SW 1271 (cell line): ENCODE measurements at regions not wholly inside any gene's neighbourhood (a gene's known extent, or its start where the extent isn't known, plus 50 kb on each side); places are given as distances from the start of the nearest gene placed in this dataset.
"Not testable (repeated sequence)": the region's sequence is repeated elsewhere in the genome, so short reads cannot be mapped to it uniquely, and the experiment has no call there.

Experiments used
- DNase-seq, 2 experiments: peaks; one replicate each; lab custom pipeline; 2025; lab: John Stamatoyannopoulos, UW

DNA sequence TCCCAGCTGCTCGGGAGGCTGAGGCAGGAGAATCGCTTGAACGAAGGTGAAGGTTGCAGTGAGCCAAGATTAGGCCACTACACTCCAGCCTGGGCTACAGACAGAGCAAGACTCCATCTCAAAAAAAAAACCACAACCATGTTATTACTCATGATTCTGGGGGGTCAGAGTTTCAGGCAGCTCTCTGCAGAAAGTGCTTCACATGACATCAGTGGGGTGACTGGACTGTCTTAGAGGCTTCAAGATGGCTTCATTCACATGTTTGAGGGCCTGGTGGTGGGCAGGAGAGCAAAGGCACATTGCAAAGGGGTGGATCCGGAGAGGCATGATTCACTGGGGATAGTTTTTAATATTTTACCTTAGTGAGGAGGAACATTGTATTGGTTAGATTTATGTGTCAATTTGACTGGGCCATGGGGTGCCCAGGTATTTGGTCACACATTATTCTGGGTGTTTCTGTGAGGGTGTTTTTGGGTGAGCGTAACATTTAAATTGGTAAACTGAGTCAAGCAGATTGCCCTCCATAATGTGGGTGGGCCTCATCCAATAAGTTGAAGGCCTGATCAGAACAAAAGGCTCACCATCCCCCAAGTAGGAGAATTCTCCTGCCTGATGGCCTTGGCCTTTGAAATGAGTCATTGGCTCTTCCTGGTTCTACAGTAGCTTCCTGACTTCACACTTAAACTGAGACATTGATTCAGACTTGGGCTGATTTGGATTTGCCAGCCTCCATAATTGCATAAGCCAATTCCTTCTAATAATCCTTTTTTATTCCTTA is 109.8 kb downstream of the GOSR1 start:
- peak in 1 of 2 experiments; percentile 5 for DNase-seq

DNA sequence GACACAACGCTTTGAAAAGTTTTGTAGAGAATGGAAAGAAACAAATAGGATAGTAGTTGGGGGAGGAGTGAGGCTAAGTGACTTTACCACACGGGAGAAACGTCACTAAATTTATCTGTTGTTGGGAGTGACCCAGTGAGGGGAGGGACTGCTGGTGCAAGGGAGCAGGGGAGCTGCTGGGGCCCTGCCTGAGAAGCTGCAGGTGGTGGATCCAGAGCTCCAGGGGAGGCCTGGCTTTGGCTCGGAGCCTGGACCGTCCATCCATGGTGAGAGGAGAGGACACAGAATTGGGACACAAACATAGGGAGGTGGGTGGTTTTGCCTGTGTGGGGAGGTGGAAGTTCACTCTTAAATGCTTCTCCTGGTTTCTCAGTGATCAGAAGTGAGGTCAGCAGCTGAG is 107.6 kb downstream of the GOSR1 start:
- DNase-seq: no peak

GRCh38 chr17:30580916-30581315 is 103.7 kb downstream of the GOSR1 start:
- no peak for DNase-seq

- DNase-seq: no peak
Observed at GRCh38 chr17:30579610-30580315, 102.6 kb downstream of the GOSR1 start.

DNA sequence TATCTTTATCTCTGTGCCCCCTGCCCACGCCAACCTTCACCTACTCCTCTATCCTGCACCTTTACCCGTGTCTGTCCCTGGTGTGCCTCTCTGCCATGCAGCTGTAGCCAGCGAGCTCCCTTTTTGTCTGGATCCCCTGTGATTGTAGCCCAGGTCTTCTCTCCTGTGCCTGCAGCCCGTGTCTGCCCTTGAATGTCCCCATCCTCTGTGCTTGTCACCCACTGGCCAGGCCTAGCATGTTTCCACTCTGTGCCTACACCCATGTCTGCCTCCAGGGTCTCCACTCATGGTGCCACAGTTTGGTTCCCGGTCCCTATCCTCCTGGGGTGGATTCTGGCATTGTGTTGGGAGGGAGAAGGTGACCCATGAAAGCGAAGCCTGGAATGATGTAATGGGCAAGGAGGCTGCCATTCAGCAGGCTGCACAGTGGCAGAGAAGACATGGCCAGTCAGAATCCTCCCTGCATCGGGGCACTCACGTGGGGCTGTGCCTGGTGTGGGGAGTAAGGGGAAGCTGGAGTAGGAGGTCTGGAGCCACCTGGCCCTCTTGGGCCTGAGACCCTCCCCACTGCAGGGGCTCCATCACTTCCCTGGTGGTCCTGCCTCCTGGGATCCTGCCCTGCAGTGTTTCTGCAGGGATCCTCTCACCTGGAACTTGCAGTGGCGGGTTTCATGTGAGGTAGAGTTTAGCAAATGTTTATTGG is 101.0 kb downstream of the GOSR1 start:
- not testable (repeated sequence) for DNase-seq
